ENCODE measurements at regions not wholly inside any gene's neighbourhood (a gene's known extent, or its start where the extent isn't known, plus 50 kb on each side); places are given as distances from the start of the nearest gene placed in this dataset.
"Not testable (repeated sequence)": the region's sequence is repeated elsewhere in the genome, so short reads cannot be mapped to it uniquely, and the experiment has no call there.

GRCh38 chr5:119968690-119969089 is 339.3 kb downstream of the FAM170A start:
- H3K9me3 Mint-ChIP-seq = peaks cover 3% of the 10 kb centered on the region
- H3K4me1 Mint-ChIP-seq = no peaks in the 10 kb centered on the region
- H3K4me3 Mint-ChIP-seq = no peak overlapping the region
- TF ChIP-seq CTCF (conservative IDR thresholded peaks at IDR 0.05) = no peak
- H3K36me3 Mint-ChIP-seq (ENCODE audit: low read depth) = no peaks in the 10 kb centered on the region
- DNase-seq (ENCODE audit: low read depth, low spot score) = no peak
- H3K27ac Mint-ChIP-seq (ENCODE audit: unreplicated experiment) = no peak overlapping the region
- no peaks in the 10 kb centered on the region for H3K27me3 Mint-ChIP-seq (ENCODE audit: low read depth)

GRCh38 chr5:119987077-119987476 is 357.7 kb downstream of the FAM170A start:
- not testable (repeated sequence) for H3K36me3 Mint-ChIP-seq (ENCODE audit: low read depth); H3K4me1 Mint-ChIP-seq; H3K27ac Mint-ChIP-seq (ENCODE audit: unreplicated experiment); H3K4me3 Mint-ChIP-seq; DNase-seq (ENCODE audit: low read depth, low spot score); H3K27me3 Mint-ChIP-seq (ENCODE audit: low read depth)
- H3K9me3 Mint-ChIP-seq = peaks cover 13% of the 10 kb centered on the region

- peaks cover 5% of the 10 kb centered on the region for H3K9me3 Mint-ChIP-seq
- H3K27ac Mint-ChIP-seq (ENCODE audit: unreplicated experiment) = no peak overlapping the region
- DNase-seq (ENCODE audit: low read depth, low spot score) = no peak
- no peaks in the 10 kb centered on the region for H3K36me3 Mint-ChIP-seq (ENCODE audit: low read depth)
- H3K4me1 Mint-ChIP-seq = no peaks in the 10 kb centered on the region
- H3K27me3 Mint-ChIP-seq (ENCODE audit: low read depth) = no peaks in the 10 kb centered on the region
- no peak for TF ChIP-seq CTCF (conservative IDR thresholded peaks at IDR 0.05)
- H3K4me3 Mint-ChIP-seq = no peak overlapping the region
Measured at GRCh38 chr5:119991625-119992024, 362.3 kb downstream of the FAM170A start.

- Mint-ChIP-seq H3K4me3 (no peak overlapping the region), H3K27me3 (ENCODE audit: low read depth) (peaks cover 2% of the 10 kb centered on the region), H3K4me1 (no peaks in the 10 kb centered on the region), H3K36me3 (ENCODE audit: low read depth) (no peaks in the 10 kb centered on the region), H3K9me3 (no peaks in the 10 kb centered on the region), H3K27ac (ENCODE audit: unreplicated experiment) (no peak overlapping the region)
- no peak for TF ChIP-seq CTCF (conservative IDR thresholded peaks at IDR 0.05)
- DNase-seq (ENCODE audit: low read depth, low spot score) = no peak
Measured at GRCh38 chr5:119996128-119996527, 366.8 kb downstream of the FAM170A start.

GRCh38 chr5:120007598-120007997 is 378.2 kb downstream of the FAM170A start:
- Mint-ChIP-seq H3K27ac (ENCODE audit: unreplicated experiment) (no peak overlapping the region), H3K4me1 (no peaks in the 10 kb centered on the region), H3K27me3 (ENCODE audit: low read depth) (no peaks in the 10 kb centered on the region), H3K9me3 (no peaks in the 10 kb centered on the region), H3K4me3 (no peak overlapping the region), H3K36me3 (ENCODE audit: low read depth) (no peaks in the 10 kb centered on the region)
- no peak for TF ChIP-seq CTCF (conservative IDR thresholded peaks at IDR 0.05)
- DNase-seq (ENCODE audit: low read depth, low spot score) = no peak

- Mint-ChIP-seq H3K27me3 (ENCODE audit: low read depth) (no peaks in the 10 kb centered on the region), H3K9me3 (no peaks in the 10 kb centered on the region), H3K4me1 (no peaks in the 10 kb centered on the region), H3K4me3 (no peak overlapping the region), H3K36me3 (ENCODE audit: low read depth) (no peaks in the 10 kb centered on the region), H3K27ac (ENCODE audit: unreplicated experiment) (no peak overlapping the region)
- TF ChIP-seq CTCF (conservative IDR thresholded peaks at IDR 0.05) = no peak
- DNase-seq (ENCODE audit: low read depth, low spot score) = no peak
Measured at GRCh38 chr5:120012431-120012830, 383.1 kb downstream of the FAM170A start.
